ENCODE measurements at regions not wholly inside any gene's neighbourhood (a gene's known extent, or its start where the extent isn't known, plus 50 kb on each side); places are given as distances from the start of the nearest gene placed in this dataset.

DNA sequence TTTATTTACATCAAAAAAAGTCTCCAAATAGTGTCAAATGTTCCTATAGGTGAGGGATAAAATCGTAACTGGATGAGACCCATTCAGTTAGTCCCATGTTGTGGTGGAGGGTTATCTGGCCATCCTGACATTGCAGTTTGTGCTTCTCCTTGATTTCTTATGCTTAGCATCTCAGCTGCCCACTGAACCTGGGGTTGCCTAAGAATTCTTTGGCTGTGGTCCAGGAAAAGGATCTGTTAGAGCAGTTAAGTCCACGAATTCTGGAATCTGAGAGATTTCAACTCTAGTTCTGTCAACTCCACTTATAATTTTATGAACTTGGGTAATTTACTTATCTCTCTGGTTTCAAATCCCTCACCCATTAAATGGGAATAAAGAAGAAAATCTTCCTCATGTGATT is 1673.4 kb downstream of the REEP3 start:
- no peak for DNase-seq (ENCODE audit: insufficient read length, low spot score)
- FAIRE-seq = no peak
- TF ChIP-seq CTCF (IDR thresholded peaks at IDR 0.05; ENCODE audit: insufficient read depth, missing control alignments) = no peak

GRCh38 chr10:65196111-65196510 is 1674.9 kb downstream of the REEP3 start:
- FAIRE-seq (no peak), DNase-seq (ENCODE audit: insufficient read length, low spot score) (no peak)
- no peak for TF ChIP-seq CTCF (IDR thresholded peaks at IDR 0.05; ENCODE audit: insufficient read depth, missing control alignments)

GRCh38 chr10:65197935-65198334 is 1676.7 kb downstream of the REEP3 start:
- DNase-seq (ENCODE audit: insufficient read length, low spot score) (no peak), FAIRE-seq (no peak)
- TF ChIP-seq CTCF (IDR thresholded peaks at IDR 0.05; ENCODE audit: insufficient read depth, missing control alignments) = no peak

GRCh38 chr10:65201491-65201890 is 1680.3 kb downstream of the REEP3 start:
- TF ChIP-seq CTCF (IDR thresholded peaks at IDR 0.05; ENCODE audit: insufficient read depth, missing control alignments) = no peak
- FAIRE-seq (no peak), DNase-seq (ENCODE audit: insufficient read length, low spot score) (no peak)

DNA sequence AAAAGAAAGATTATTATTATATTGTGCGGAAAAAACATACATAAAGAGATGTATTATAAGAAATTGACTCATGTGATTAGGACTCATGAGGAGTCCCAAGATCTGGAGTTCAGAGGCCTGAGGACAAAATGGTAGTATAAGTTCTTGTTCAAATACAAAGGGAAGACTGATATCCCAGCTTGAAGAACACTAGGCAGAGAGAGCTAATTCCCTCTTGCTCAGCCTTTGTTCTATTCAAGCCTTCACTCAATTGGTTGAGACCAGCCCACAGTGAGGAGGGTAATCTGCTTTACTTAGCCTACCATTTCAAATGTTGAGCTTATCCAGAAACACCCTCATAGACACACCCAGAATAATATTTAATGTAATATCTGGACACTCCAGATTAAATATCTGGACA is 1683.8 kb downstream of the REEP3 start:
- no peak for TF ChIP-seq CTCF (IDR thresholded peaks at IDR 0.05; ENCODE audit: insufficient read depth, missing control alignments)
- FAIRE-seq (no peak), DNase-seq (ENCODE audit: insufficient read length, low spot score) (no peak)

- no peak for FAIRE-seq
- TF ChIP-seq CTCF (IDR thresholded peaks at IDR 0.05; ENCODE audit: insufficient read depth, missing control alignments) = no peak
- no peak for DNase-seq (ENCODE audit: insufficient read length, low spot score)
These were observed 1692.0 kb downstream of the REEP3 start for GRCh38 chr10:65213170-65213569.

GRCh38 chr10:65219444-65219843 is 1698.2 kb downstream of the REEP3 start:
- DNase-seq (ENCODE audit: insufficient read length, low spot score) (no peak), FAIRE-seq (no peak)
- TF ChIP-seq CTCF (IDR thresholded peaks at IDR 0.05; ENCODE audit: insufficient read depth, missing control alignments) = no peak

Measured in D721Med (cell line).